ENCODE measurements at regions not wholly inside any gene's neighbourhood (a gene's known extent, or its start where the extent isn't known, plus 50 kb on each side); places are given as distances from the start of the nearest gene placed in this dataset.

GRCh38 chr13:30037766-30038165 lies 187.3 kb upstream of the UBL3 start:
- TF ChIP-seq CTCF (IDR thresholded peaks at IDR 0.05 in 2 of 3, conservative IDR thresholded peaks at IDR 0.05 in 1 of 3; ENCODE audit: insufficient read depth in 2 of 3, low read depth in 1 of 3, low read length in 3 of 3) (no peak), IRF2 (CRISPR knock-in tag; IDR thresholded peaks at IDR 0.05) (no peak), SP2 (IDR thresholded peaks at IDR 0.05; ENCODE audit: extremely low read depth, low read depth, low read length, poor library complexity, severe bottlenecking) (no peak), NONO (IDR thresholded peaks at IDR 0.05; ENCODE audit: low read depth in 2 of 2, low read length in 1 of 2) (no peak), EP300 (IDR thresholded peaks at IDR 0.05; ENCODE audit: low read length) (no peak), PHF8 (IDR thresholded peaks at IDR 0.05; ENCODE audit: borderline replicate concordance, low read length) (no peak), ZNF398 (CRISPR knock-in tag; IDR thresholded peaks at IDR 0.05) (no peak), NR1H2 (CRISPR knock-in tag; IDR thresholded peaks at IDR 0.05) (no peak), POLR2AphosphoS5 (IDR thresholded peaks at IDR 0.05; ENCODE audit: control insufficient read depth, insufficient read depth, low read depth, low read length) (no peak), HMBOX1 (IDR thresholded peaks at IDR 0.05) (no peak), MYC (IDR thresholded peaks at IDR 0.05; ENCODE audit: low read depth, low read length) (no peak), MYC (CRISPR knock-in tag; IDR thresholded peaks at IDR 0.05; ENCODE audit: borderline replicate concordance, low read depth) (no peak)
